ENCODE measurements at regions not wholly inside any gene's neighbourhood (a gene's known extent, or its start where the extent isn't known, plus 50 kb on each side); places are given as distances from the start of the nearest gene placed in this dataset.

- TF ChIP-seq GABPA (IDR thresholded peaks at IDR 0.05; ENCODE audit: low read depth) (no peak), RFX5 (IDR thresholded peaks at IDR 0.05; ENCODE audit: low read depth, low read length) (no peak), POLR2A (IDR thresholded peaks at IDR 0.05; ENCODE audit: low read depth, low read length) (no peak), RCOR1 (conservative IDR thresholded peaks at IDR 0.05; ENCODE audit: low read depth, low read length) (no peak), YY1 (IDR thresholded peaks at IDR 0.05; ENCODE audit: low read depth, low read length) (no peak), EZH2 (IDR thresholded peaks at IDR 0.05; ENCODE audit: borderline replicate concordance, control insufficient read depth, low read depth, low read length) (no peak), ZNF274 (IDR thresholded peaks at IDR 0.05; ENCODE audit: insufficient read depth, insufficient read length) (no peak), REST (IDR thresholded peaks at IDR 0.05; ENCODE audit: low read depth, low read length) (no peak), NR2C2 (IDR thresholded peaks at IDR 0.05; ENCODE audit: borderline replicate concordance, control insufficient read depth, insufficient read length, low read depth) (no peak), POLR2AphosphoS5 (IDR thresholded peaks at IDR 0.05; ENCODE audit: low read length) (no peak), PAX8 (IDR thresholded peaks at IDR 0.05) (no peak)
- TF ChIP-seq, protein P1, sequence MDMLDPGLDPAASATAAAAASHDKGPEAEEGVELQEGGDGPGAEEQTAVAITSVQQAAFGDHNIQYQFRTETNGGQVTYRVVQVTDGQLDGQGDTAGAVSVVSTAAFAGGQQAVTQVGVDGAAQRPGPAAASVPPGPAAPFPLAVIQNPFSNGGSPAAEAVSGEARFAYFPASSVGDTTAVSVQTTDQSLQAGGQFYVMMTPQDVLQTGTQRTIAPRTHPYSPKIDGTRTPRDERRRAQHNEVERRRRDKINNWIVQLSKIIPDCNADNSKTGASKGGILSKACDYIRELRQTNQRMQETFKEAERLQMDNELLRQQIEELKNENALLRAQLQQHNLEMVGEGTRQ (IDR thresholded peaks at IDR 0.05; ENCODE audit: borderline replicate concordance, low read depth, low read length) = no peak
- TF ChIP-seq, protein P2, sequence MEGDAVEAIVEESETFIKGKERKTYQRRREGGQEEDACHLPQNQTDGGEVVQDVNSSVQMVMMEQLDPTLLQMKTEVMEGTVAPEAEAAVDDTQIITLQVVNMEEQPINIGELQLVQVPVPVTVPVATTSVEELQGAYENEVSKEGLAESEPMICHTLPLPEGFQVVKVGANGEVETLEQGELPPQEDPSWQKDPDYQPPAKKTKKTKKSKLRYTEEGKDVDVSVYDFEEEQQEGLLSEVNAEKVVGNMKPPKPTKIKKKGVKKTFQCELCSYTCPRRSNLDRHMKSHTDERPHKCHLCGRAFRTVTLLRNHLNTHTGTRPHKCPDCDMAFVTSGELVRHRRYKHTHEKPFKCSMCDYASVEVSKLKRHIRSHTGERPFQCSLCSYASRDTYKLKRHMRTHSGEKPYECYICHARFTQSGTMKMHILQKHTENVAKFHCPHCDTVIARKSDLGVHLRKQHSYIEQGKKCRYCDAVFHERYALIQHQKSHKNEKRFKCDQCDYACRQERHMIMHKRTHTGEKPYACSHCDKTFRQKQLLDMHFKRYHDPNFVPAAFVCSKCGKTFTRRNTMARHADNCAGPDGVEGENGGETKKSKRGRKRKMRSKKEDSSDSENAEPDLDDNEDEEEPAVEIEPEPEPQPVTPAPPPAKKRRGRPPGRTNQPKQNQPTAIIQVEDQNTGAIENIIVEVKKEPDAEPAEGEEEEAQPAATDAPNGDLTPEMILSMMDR (IDR thresholded peaks at IDR 0.05 in 2 of 3, conservative IDR thresholded peaks at IDR 0.05 in 1 of 3; ENCODE audit: control insufficient read depth in 2 of 3, extremely low read depth in 1 of 3, insufficient read depth in 1 of 3, low read depth in 3 of 3, low read length in 3 of 3) = no peak
- TF ChIP-seq, protein P3, sequence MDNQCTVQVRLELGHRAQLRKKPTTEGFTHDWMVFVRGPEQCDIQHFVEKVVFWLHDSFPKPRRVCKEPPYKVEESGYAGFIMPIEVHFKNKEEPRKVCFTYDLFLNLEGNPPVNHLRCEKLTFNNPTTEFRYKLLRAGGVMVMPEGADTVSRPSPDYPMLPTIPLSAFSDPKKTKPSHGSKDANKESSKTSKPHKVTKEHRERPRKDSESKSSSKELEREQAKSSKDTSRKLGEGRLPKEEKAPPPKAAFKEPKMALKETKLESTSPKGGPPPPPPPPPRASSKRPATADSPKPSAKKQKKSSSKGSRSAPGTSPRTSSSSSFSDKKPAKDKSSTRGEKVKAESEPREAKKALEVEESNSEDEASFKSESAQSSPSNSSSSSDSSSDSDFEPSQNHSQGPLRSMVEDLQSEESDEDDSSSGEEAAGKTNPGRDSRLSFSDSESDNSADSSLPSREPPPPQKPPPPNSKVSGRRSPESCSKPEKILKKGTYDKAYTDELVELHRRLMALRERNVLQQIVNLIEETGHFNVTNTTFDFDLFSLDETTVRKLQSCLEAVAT (IDR thresholded peaks at IDR 0.05) = no peak
These were observed 76.4 kb upstream of the CDC14C start for GRCh38 chr7:48847917-48848316.
